A673 (cell line): ENCODE measurements at regions not wholly inside any gene's neighbourhood (a gene's known extent, or its start where the extent isn't known, plus 50 kb on each side); places are given as distances from the start of the nearest gene placed in this dataset.

Source experiments
- EZH2 ChIP-seq: fragments of 200-600 bp; sonication (generic); IDR thresholded peaks from 2 replicates; pipeline ENCODE4 v1.6.1; 2017; ENCODE audit warnings: borderline replicate concordance, low read depth, mild to moderate bottlenecking, mixed read lengths, antibody characterized with exemption, low read length; ENCODE audit not compliant: poor library complexity, severe bottlenecking
- TF ChIP-seq, protein P1 (sequence below): fragments of 300-800, 200-600 bp; sonication (generic); conservative IDR thresholded peaks from 2 replicates; pipeline ENCODE4 v1.5.1; 2017; ENCODE audit warnings: low read depth, mild to moderate bottlenecking, antibody characterized with exemption, low read length, moderate library complexity, mixed read lengths

DNA sequence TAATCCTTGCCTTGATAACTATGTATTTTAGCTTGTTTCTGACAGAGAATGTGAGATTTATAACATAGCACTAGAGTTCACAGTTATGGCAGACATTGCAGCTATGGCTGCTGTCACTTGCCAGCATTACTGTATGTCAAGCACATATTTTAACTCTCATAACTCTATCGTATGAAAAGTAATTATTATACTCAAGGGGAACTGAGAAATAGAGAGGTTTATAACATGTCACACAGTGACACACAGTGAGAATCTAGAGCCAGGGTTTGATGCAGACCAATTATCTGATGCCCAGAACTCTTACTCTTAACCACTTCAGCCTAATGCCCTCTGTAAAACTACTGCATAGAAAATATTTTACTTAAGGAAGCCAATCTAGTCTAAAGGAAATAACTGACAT, 1012.4 kb downstream of the GRIK2 start:
- TF ChIP-seq, protein P1, sequence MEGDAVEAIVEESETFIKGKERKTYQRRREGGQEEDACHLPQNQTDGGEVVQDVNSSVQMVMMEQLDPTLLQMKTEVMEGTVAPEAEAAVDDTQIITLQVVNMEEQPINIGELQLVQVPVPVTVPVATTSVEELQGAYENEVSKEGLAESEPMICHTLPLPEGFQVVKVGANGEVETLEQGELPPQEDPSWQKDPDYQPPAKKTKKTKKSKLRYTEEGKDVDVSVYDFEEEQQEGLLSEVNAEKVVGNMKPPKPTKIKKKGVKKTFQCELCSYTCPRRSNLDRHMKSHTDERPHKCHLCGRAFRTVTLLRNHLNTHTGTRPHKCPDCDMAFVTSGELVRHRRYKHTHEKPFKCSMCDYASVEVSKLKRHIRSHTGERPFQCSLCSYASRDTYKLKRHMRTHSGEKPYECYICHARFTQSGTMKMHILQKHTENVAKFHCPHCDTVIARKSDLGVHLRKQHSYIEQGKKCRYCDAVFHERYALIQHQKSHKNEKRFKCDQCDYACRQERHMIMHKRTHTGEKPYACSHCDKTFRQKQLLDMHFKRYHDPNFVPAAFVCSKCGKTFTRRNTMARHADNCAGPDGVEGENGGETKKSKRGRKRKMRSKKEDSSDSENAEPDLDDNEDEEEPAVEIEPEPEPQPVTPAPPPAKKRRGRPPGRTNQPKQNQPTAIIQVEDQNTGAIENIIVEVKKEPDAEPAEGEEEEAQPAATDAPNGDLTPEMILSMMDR: no peak
- no peak for TF ChIP-seq EZH2
